ENCODE measurements at regions not wholly inside any gene's neighbourhood (a gene's known extent, or its start where the extent isn't known, plus 50 kb on each side); places are given as distances from the start of the nearest gene placed in this dataset.
"Not testable (repeated sequence)": the region's sequence is repeated elsewhere in the genome, so short reads cannot be mapped to it uniquely, and the experiment has no call there.

DNA sequence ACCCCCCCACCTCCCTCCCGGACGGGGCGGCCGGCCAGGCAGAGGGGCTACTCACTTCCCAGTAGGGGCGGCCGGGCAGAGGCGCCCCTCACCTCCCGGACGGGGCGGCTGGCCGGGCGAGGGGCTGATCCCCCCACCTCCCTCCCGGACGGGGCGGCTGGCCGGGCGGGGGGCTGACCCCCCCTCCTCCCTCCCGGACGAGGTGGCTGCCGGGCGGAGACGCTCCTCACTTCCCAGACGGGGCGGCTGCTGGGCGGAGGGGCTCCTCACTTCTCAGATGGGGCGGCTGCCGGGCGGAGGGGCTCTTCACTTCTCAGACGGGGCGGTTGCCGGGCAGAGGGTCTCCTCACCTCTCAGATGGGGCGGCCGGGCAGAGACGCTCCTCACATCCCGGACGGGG, 117.5 kb downstream of the FHIP1A start:
- TF ChIP-seq, protein P1, sequence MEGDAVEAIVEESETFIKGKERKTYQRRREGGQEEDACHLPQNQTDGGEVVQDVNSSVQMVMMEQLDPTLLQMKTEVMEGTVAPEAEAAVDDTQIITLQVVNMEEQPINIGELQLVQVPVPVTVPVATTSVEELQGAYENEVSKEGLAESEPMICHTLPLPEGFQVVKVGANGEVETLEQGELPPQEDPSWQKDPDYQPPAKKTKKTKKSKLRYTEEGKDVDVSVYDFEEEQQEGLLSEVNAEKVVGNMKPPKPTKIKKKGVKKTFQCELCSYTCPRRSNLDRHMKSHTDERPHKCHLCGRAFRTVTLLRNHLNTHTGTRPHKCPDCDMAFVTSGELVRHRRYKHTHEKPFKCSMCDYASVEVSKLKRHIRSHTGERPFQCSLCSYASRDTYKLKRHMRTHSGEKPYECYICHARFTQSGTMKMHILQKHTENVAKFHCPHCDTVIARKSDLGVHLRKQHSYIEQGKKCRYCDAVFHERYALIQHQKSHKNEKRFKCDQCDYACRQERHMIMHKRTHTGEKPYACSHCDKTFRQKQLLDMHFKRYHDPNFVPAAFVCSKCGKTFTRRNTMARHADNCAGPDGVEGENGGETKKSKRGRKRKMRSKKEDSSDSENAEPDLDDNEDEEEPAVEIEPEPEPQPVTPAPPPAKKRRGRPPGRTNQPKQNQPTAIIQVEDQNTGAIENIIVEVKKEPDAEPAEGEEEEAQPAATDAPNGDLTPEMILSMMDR (IDR thresholded peaks at IDR 0.05), result not testable (repeated sequence)
- not testable (repeated sequence) for TF ChIP-seq EZH2 (IDR thresholded peaks at IDR 0.05)

All from neural progenitor cell (in vitro differentiated cells).